Gastroesophageal sphincter (tissue), 3 donors: ENCODE measurements at regions not wholly inside any gene's neighbourhood (a gene's known extent, or its start where the extent isn't known, plus 50 kb on each side); places are given as distances from the start of the nearest gene placed in this dataset.

Source experiments
- CTCF ChIP-seq, 4 experiments: fragments of 200-600 bp in 2 of 4; fragments of 450-650 bp in 2 of 4; sonication (generic) in 1 of 4; IDR thresholded peaks; one replicate each; pipeline ENCODE4 v1.5.1; 2017 to 2019; ENCODE audit warnings: antibody characterized with exemption in 4 of 4, mild to moderate bottlenecking in 2 of 4, moderate library complexity in 2 of 4
- EP300 ChIP-seq: sonication (generic); formaldehyde crosslinking; IDR thresholded peaks from one replicate; pipeline ENCODE4 v1.6.1; 2017; ENCODE audit warnings: antibody characterized with exemption, mild to moderate bottlenecking

- no peak for TF ChIP-seq CTCF (IDR thresholded peaks at IDR 0.05)
- no peak for TF ChIP-seq EP300
Measured at GRCh38 chr16:13426736-13427135, 493.2 kb upstream of the ERCC4 start.
